SHP77 treated with DMSO at 0.1 percent for 48 hours (cell line): ENCODE measurements at regions not wholly inside any gene's neighbourhood (a gene's known extent, or its start where the extent isn't known, plus 50 kb on each side); places are given as distances from the start of the nearest gene placed in this dataset.

Experiments used
- DNase-seq: peaks from one replicate; lab custom pipeline; 2025; lab: John Stamatoyannopoulos, UW

DNA sequence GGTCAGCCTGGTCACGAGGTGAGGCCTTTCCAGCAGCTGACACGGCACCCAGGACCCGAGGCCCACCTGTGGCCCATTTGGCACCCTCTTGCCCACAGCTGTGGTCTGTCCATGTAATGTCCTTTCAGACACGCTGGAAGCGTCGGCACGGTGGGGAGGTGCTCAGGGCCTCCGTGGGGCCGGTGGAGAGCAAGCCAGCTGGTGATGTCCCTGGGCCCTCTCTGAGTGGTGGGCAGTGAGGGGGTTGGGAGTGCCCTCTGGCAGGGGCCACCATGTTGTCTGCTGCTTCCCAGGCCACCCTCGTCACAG lies 97.3 kb upstream of the ZNF469 start:
- no peak for DNase-seq

DNA sequence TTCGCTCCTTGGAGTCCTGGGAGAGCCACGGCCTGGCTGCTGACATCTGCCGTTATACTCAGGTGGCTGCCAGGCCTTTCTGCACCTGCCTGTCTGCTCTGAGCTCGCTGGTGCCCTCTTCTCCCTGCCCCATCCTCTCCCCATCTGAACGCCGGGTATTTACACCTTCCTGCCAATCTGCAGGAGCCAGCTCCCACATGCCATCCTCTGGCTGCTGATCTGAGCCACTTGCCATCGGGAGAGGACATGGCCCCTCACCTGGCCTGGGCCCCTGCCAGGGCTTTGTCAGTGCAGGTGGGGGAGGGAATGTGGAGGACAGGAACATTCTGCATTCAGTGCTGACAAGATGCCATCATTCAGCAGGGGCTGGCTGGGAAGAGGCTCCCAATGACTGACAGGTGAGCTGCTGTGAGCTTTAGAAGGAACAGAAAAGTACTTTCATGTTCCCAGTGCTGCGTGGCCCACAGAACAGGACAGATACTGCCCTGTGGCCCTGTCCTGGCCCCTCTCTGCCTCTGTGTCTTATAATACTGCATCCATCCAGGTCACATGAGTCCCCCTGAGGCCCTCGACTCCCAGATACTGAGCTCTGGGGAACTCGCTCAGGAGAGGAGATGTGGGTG lies 96.3 kb upstream of the ZNF469 start:
- DNase-seq, result no peak

DNA sequence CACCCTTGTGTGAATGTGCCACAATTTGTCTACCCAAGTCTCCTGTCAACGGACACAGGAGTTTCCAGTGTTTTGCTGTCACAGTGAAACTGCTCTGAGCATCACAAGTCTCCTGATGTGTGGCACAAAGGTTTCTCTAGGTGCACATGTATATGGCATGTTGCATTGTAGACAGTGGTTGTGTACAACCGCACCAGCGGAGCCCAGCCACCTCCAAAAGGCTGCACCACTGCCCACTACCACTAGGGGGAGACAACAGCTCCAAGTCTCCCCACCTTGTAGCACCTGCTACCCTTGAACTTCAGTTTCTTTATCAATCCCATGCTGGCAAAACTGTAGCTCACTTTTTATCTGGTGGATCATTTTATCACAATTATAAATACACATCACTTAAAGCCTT lies 95.5 kb upstream of the ZNF469 start:
- no peak for DNase-seq

DNA sequence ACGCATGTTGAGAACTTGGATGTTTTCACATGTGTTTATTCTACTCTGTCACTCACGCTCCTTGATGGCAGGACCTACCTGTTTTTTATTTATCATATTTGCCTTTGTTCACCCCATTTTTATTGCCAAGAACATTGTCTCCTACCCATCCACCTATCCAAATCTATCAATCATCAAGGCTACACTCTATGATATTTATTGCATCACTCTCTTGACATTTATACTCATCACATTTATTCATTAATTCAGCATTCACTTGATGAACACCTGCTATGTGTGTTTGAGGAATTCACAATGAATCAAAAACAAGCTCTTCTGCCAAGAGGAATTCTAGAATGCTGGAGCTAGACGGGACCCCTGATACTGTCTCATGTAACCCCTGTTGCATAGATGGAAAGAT lies 94.5 kb upstream of the ZNF469 start:
- DNase-seq, result no peak

DNA sequence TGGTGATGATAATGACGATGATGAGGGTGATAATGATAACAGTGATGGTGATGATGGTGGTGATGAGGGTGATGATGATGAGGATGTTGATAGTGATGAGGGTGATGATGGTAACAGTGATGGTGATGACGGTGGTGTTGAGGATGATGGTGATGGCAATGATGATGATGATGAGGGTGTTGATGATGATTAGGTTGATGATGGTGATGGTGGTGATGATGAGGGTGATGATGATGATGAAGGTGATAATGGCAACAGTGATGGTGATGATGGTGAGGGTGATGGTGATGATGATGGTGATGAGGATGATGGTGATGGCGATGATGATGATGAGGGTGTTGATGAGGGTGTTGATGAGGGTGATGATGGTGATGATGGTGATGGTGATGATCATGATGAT lies 93.8 kb upstream of the ZNF469 start:
- DNase-seq, result no peak

DNA sequence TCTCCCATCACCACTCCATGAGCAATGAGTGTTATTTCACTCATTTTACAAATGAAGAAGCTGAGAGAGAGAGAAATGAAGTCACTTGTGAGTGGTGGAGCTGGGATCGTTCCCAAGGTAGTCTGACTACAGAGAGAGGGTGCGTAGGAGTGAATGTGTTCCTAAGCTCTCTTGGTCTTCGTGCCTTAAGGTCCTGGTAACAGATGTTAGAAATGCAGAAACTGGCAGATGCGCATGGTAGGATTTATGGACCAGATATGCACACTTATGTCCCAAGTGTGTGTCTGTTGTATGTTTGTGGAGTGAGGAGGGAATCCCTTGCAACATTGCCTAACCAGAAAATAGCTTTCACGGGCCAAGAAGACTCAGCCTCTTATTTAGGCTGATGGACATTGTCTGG lies 93.2 kb upstream of the ZNF469 start:
- no peak for DNase-seq

DNA sequence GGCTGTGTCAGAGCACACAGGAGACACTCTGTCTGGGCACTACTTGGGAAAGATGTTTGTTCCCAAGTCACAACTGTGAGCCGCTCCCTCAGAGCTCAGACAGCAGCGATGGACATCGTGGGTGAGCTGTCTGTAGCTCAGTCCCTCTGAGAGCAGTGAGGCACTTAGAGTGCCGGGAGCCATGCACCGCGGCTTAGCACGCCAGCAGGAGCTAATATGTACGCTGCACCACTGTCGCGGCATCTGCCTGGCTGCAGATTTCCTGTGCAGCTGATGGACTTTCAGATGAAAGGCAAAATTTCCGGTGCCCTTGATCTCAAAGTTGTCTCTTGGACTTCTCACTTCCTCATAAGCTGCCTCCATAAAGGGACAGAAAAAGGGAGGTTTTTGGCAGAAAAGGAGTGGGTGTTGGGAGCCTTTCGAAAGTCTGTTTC lies 92.8 kb upstream of the ZNF469 start:
- DNase-seq, result no peak

DNA sequence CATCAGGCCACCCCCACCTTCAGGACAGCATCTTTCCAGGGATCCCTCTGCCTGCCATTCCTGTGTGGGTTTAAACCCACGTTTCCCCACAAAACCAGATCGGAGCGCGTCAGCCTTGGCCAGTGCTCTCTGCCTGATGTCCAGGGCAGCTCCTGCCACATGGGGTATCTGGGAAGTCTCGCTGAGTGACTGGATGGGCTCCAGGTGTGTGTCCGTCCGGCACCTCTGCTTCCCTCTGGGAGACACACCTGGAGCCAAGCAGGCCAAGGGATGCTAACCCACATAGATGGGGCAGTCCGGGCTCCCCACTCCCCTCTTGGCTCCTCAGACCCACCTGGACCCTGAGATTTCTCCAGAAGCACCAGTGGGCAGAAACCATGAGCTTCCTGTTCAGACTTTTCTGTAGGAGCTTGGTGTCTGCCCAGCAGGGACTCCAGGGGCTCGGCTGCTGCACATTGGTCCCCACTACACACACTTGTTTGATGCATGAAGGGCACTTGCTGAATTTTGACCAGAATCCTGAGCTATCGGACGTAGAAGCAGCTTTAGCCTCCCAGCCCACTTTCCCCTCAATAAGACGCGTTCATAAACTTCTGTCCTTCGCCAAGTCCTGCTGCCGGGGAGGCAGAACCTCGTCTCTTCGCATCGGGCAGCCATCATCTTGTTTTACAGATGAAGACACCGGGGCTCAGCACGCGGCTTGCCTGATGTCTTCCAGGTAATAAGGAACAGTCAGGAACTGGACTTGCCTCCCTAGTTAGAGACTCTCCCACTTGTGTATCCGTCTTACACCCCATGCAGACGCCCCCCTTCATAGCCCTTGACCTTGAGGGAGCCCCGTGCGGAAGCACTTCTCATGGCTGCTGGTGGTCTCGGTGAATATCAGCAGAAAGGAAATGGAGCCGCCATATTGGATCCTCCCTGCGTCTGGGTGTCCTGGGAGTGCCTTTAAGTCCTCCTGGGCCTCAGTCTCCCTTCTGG lies 91.6 kb upstream of the ZNF469 start:
- no peak for DNase-seq

DNA sequence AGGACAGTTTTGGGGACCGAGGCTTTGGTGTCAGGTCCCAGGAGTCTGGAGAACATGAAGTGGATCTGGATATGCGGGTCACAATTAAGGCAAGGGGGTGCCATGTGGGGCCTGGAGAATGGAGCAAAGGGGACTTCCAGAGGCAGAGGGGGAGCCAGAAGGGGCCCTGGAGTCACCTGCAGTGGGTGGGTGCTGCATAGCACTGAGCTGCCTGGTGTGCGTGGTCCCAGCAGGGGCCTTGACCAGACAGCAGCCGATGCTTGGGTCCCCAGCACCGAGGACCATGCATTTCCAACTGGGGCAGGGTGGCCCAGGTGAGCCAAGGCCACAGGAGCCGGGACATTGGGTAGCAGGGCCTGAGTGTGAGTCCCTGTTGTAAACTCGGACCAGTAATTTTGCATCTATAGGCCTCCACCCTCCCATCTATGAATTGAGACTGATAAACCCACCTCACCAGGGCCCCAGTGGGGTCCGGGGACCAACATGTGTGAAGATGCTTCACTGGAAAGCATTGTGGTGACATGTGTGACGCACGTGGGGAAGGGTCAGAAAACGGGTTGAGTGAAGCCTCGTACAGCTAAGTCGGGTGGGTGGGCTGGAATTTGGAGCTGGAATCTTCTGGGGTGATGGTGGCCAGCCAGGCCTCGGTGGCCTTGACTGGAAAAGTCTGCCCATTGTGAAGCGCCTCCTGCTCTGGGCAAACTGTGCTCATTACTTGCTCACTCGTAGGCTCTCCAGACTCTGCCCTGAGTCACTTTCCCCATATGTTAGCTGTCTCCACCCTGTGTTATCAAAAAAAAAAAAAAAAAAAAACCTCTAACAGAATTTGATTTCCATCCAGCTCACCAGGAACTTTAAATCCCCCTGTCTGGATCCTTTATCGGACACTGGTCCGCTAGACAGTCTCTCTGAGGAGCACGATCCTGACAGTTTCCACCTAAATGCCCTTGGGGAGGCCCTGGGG lies 90.5 kb upstream of the ZNF469 start:
- DNase-seq, result no peak

DNA sequence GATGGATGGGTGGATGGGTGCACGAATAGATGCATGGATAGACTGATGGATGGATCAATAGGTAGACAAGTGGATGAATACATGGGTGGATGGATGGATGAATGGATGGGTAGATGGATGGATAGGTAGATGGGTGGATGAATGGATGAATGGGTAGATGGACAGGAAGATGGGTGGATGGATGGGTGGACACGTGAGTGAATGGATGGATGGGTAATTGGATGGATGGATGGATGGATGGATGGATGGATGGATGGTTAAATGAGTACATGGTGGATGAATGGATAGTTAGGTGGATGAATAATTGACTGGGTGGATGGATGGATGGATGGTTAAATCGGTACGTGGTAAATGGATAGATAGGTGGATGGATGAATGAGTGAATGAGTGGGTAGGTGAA lies 89.7 kb upstream of the ZNF469 start:
- no peak for DNase-seq

DNA sequence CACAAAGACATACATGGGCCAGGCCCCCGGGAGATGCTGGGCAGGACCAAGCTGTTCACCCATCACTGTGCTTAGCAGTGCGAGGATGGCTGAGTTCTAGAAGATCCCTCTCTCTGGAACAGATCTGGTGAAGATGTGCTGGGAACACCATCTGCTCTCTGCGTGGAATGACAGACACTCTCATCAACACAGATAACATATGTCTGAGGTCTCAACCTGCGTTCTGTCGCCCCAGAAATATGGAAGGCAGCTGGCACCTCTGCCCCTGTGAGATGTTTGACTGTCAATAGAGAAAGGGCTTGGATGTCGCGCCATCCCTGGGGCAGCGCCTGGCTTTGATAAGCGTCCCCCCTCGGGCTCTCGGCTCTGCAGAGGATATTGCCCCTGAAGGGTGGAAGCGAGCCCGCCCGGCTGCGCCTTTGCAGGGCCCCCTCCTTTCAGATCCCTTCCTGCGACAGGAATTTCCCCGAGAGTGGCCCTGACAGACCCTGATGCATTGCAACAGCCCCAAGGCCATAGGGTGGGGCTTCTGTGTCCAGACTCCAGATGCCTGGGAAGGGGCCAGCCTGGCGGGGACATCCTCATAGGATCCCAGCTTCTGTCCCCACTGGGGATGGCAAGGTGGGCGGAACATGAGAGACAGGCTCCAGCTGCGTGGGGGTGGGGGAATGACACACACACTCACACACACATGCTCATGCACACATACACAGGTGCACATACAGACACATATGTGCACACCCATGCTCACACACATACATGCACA lies 86.9 kb upstream of the ZNF469 start:
- DNase-seq, result no peak

DNA sequence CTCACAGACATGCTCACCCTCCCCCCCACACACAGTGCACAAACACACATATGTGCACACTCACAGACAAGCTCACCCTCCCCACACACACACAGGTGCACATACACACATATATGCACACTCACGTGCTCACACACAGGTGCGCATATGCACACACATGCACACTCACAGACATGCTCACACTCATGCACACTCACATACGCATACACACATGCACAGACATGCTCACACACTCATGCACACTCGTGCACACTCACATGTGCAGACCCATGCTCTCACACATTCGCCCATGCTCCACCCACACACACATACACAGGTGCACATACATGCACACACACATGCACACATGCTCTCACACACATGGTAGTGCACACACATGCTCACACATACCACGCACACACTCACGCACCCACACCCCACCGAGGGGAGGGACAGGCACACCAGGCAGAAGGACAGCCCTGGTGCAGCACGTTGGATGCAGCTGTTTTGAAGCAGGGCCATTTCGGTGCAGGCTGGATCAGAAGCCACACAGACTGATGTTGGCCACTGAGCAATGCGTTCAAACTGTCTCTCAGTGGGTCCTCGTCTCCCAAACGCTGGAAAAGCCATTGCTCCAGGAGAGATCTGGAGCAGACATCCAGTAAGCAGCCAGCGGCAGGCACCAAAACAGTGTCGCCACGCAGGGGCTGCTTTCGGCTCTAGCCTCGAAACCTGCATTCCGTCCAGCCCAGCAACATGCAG lies 86.2 kb upstream of the ZNF469 start:
- DNase-seq, result no peak

DNA sequence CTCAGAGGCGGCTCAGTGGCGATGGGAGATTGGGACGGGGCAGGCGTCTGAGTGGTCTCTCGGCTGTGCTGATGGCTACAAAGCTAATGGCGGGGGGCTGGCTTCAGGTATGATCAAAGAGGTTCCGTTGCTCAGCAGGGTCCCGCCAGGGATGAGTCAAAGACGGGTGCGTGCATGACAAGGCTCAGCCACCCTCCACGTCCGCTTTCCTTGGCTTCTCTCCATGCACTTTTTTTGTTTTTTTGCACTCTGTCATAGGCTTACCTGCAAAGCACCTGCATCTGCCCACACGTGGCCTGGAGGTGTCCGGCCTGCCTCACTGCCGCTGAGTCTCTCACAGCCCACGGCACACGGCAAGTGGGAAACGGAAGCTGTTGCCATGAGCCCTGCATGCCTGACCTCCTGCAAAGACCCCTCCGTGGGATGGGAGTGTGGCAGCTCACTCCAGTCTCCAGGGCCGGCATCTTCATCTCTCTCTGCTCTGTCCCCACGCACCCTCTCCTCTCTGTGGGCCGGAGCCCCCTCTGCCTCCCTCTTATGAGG lies 85.5 kb upstream of the ZNF469 start:
- DNase-seq, result no peak

DNA sequence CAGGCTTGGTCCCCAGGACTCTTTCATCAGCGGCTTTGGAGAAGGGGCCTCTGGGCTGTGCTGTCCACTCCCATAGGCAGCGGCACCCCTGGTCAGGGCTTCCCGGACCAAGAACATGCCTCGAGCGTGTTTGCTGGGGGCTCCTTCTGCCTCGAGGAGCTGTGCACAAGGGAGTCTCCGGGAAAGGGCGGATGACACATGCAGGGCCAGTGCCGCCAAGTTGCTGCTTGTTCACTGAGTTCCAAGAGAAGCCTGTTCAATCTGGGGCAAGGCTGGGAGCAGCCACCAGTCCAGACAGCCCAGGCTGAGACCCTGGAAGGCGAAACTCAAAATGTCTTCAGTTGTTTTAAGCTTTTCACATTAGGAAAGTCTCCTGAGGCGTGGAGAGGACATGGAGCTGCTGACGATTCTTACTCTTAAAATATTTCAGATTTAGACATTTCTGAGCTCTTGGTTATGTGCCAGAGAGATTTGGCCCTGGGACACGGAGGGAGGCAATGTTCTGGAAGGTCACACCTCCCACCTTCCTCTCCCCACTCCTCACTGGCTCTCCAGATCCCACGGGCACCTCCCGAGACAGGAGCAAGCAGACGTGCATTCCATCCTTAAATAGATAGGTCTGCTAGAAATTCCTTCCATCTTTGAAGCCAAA lies 84.5 kb upstream of the ZNF469 start:
- no peak for DNase-seq

DNA sequence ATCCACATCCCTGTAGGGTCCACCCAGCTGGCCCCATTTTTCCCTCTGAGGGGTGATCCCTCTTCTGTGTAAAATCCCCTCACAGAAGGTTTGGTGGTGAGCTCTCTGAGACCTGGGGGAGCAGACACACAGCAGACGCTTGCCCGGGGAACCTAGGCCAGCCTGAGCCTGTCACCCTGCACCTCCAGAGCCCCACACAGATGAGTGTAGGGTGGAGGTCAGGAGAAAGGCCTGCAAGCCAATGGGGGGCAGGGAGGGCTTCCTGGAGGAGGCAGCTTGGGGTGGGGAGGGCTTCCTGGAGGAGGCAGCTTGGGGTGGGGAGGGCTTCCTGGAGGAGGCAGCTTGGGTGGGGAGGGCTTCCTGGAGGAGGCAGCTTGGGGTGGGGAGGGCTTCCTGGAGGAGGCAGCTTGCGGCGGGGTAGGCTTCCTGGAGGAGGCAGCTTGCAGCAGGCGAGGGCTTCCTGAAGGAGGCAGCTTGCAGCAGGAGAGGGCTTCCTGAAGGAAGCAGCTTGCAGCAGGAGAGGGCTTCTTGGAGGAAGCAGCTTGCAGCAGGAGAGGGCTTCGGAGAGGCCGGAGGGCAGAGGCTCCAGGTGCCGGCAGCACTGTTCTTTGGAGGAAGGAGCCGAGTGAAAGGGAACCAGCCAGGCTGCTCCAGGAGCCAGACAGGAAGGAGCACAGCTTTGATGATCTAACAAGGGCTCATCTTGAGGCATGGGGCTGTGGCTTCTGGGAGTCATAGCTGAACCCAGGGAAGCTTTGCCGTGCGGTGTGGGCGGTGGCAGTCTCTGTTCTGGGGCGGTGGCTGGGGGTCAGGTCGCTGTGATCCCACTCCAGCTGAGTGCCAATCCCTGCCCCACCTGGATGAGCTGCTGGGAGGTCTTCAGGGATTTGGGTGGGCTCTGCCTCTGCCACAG lies 83.7 kb upstream of the ZNF469 start:
- no peak for DNase-seq

DNA sequence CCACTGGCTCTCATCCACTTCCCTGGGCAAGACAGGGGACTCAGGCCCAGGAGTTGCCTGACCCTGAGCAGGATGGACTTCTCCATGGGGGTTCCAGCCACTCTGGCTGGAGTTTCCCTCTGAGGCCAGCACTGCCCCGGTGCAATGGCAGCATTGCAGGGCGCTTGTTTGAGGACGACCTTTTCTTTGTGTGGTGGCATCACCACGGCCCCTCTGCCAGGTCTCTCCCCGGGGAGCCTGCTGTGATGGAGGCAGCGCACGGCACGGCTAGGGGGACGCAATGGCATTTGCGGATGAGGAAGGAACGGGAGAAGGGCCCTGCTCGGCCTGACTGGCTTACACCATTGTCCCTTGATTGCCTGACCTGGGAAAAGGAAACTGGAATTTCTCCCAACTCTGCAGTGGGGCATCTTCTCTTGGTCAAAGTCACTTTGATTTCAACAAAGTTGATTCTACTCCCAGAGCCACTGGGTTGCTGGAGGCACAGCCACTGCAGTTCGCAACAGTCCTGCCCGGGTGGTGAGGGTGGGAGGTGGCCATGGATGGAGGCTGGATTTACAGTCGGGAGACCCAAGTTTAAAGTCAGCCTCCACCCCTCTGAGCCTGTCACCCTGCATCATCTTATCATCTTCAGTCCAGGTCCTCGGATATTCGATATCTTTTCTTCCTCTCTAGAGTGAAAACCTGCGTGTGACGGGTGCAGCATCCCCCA lies 82.9 kb upstream of the ZNF469 start:
- no peak for DNase-seq

DNA sequence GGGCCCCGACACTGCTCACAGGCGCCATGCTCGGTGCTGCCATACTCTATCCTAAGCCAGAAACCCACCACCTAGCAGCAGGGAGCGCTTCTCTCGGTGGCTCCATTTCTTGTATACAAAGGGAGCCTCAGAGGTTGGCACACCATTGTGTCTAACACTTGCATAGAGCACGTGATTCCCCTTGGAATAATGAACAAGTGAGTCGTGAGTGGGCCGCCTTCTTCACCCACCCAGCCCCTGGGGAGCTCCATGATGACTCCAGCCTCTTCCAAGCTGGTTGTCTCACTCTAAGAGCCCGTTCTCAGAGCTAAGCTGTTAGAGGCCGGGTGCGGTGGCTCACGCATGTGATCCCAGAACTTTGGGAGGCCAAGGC lies 82.3 kb upstream of the ZNF469 start:
- DNase-seq, result no peak

DNA sequence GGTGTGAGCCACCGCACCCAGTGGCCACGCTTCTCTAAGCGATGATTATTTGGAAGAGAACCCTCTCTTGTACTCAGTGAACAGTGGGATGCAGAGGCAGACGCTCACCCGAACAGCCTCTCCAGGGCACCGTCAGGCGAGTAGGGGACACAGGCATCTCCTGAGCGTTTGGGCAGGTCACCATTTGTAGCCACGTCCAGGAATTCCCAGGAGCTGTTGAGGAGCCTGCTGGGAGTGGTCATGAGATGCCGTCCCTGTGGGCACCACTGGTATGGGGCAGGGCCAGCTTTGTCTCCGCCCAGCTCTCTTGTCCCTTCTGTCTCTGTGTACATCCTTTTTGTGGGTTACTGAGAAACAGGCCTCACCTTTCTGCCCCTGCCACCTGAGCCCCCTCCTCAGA lies 81.3 kb upstream of the ZNF469 start:
- DNase-seq, result no peak

DNA sequence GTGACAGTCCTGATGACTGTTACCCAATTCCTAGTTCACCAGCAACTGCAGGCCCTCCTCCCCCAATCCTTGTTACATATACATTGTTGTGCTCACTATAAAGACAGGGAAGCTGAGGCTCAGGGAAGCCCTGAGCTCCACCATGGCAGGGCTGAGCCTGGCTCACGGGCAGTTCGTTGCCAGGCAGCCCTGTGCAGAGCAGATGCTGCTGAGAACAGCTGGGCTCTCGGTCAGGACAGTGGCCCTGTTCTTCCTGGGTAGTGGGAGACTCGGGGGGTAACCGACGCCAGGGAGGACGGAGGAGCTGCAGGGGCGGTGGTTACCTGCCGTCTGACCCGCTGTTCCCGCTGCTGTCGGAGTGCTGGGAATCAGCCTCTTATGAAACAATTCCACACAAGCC lies 80.9 kb upstream of the ZNF469 start:
- DNase-seq, result no peak
